ENCODE measurements at regions not wholly inside any gene's neighbourhood (a gene's known extent, or its start where the extent isn't known, plus 50 kb on each side); places are given as distances from the start of the nearest gene placed in this dataset.

DNA sequence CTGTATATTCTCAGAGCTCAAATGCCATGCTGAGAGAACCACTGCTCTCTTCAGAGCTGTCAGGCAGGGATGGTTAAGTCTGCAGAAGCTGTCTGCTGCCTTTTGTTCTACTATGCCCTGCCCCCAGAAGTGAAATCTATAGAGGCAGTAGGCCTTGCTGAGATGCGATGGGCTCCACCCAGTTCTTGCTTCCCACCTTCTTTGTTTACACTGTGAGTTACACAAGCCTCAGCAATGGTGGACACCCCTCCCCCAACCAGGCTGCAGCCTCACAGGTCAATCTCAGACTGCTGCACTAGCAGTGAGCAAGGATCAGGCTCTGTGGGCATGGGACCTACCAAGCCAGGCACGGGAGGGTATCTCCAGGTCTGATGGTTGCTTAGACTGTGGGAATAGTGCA lies 271.6 kb downstream of the CENPC start:
- TF ChIP-seq, protein P1, sequence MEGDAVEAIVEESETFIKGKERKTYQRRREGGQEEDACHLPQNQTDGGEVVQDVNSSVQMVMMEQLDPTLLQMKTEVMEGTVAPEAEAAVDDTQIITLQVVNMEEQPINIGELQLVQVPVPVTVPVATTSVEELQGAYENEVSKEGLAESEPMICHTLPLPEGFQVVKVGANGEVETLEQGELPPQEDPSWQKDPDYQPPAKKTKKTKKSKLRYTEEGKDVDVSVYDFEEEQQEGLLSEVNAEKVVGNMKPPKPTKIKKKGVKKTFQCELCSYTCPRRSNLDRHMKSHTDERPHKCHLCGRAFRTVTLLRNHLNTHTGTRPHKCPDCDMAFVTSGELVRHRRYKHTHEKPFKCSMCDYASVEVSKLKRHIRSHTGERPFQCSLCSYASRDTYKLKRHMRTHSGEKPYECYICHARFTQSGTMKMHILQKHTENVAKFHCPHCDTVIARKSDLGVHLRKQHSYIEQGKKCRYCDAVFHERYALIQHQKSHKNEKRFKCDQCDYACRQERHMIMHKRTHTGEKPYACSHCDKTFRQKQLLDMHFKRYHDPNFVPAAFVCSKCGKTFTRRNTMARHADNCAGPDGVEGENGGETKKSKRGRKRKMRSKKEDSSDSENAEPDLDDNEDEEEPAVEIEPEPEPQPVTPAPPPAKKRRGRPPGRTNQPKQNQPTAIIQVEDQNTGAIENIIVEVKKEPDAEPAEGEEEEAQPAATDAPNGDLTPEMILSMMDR (IDR thresholded peaks at IDR 0.05; ENCODE audit: insufficient read depth, low read depth, low read length) = no peak
- no peak for TF ChIP-seq EZH2 (IDR thresholded peaks at IDR 0.05; ENCODE audit: insufficient read depth, low read length)

Data from astrocyte (in vitro differentiated cells and primary cell).